GM20000 (cell line): ENCODE measurements at regions not wholly inside any gene's neighbourhood (a gene's known extent, or its start where the extent isn't known, plus 50 kb on each side); places are given as distances from the start of the nearest gene placed in this dataset.
A peak's percentile ranks its signal among the peaks of the same experiment; 100 is the strongest.

Experiments
- DNase-seq: peaks from one replicate; pipeline ENCODE4 v3.0.0; 2012; ENCODE audit warnings: low spot score
- CTCF ChIP-seq: IDR thresholded peaks from 2 replicates; pipeline ENCODE4 v1.5.1; 2012; ENCODE audit warnings: mild to moderate bottlenecking, control low read depth; ENCODE audit errors: extremely low read depth, missing control alignments

- DNase-seq = no peak
- TF ChIP-seq CTCF = no peak
These were observed 56.3 kb upstream of the ZNF92 start for GRCh38 chr7:65317372-65317771.

GRCh38 chr7:65310761-65311160 lies 62.9 kb upstream of the ZNF92 start:
- TF ChIP-seq CTCF = no peak
- no peak for DNase-seq

- no peak for DNase-seq
- TF ChIP-seq CTCF = no peak
These were observed 65.4 kb upstream of the ZNF92 start for GRCh38 chr7:65308300-65308678.

GRCh38 chr7:65307651-65308299 lies 65.9 kb upstream of the ZNF92 start:
- peak; percentile 66 for TF ChIP-seq CTCF
- DNase-seq = peak; percentile 58

GRCh38 chr7:65304175-65304574 lies 69.5 kb upstream of the ZNF92 start:
- no peak for TF ChIP-seq CTCF
- DNase-seq = no peak

- no peak for TF ChIP-seq CTCF
- no peak for DNase-seq
These were observed 70.8 kb upstream of the ZNF92 start for GRCh38 chr7:65302883-65303282.

GRCh38 chr7:65301007-65301406 lies 72.6 kb upstream of the ZNF92 start:
- TF ChIP-seq CTCF = no peak
- no peak for DNase-seq
